Esophagus muscularis mucosa (tissue), 4 donors: ENCODE measurements at regions not wholly inside any gene's neighbourhood (a gene's known extent, or its start where the extent isn't known, plus 50 kb on each side); places are given as distances from the start of the nearest gene placed in this dataset.
"Not testable (repeated sequence)": the region's sequence is repeated elsewhere in the genome, so short reads cannot be mapped to it uniquely, and the experiment has no call there.

Source experiments
- CTCF ChIP-seq, 3 experiments: fragments of 200-600 bp in 2 of 3; fragments of 450-650 bp in 1 of 3; sonication (generic) in 2 of 3; IDR thresholded peaks; one replicate each; pipeline ENCODE4 v1.5.1; 2017 to 2019; ENCODE audit warnings: antibody characterized with exemption in 3 of 3, mild to moderate bottlenecking in 2 of 3, moderate library complexity in 1 of 3
- EP300 ChIP-seq: sonication (generic); formaldehyde crosslinking; IDR thresholded peaks from one replicate; pipeline ENCODE4 v1.6.1; 2017; ENCODE audit warnings: antibody characterized with exemption
- POLR2A ChIP-seq: fragments of 450-650 bp; IDR thresholded peaks from one replicate; pipeline ENCODE4 v1.6.1; 2017; ENCODE audit warnings: antibody characterized with exemption, moderate library complexity, mild to moderate bottlenecking, low read depth

GRCh38 chr14:105623178-105623577, 96.8 kb downstream of the TMEM121 start:
- not testable (repeated sequence) for TF ChIP-seq CTCF (IDR thresholded peaks at IDR 0.05); POLR2A; EP300
